ENCODE measurements at regions not wholly inside any gene's neighbourhood (a gene's known extent, or its start where the extent isn't known, plus 50 kb on each side); places are given as distances from the start of the nearest gene placed in this dataset.
A peak's percentile ranks its signal among the peaks of the same experiment; 100 is the strongest.

DNA sequence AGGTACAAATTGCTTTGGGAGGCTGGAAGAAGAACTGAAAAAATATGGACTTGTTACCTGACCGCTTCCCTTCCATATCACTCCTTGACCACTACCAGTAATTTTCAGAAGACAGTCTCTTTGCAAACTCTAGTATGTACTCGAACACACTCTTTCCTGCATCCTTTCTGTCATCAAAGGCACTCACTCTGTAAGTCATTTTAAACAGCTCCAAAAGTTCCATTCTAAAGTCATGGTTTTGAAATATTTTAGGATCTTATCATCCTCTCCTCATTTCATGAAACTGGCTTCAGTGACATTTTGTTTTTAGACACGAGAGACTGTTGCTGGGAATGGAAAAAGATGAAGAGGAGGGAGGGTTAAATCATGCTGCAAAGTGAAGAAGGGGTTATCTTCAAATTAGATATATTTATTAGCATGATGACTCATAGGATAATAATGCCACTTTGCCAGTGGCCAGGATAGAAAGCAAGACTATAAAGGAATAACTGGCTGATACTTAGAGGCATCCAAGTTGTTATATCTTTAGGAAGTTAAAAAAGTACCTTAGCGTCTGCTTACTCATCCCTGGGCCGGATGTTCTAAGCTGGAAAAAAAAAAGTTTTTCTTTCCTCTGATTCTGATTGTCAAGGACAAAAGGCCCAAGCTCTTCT lies 549.3 kb downstream of the METTL15 start:
- peak; percentile 37 for DNase-seq

DNA sequence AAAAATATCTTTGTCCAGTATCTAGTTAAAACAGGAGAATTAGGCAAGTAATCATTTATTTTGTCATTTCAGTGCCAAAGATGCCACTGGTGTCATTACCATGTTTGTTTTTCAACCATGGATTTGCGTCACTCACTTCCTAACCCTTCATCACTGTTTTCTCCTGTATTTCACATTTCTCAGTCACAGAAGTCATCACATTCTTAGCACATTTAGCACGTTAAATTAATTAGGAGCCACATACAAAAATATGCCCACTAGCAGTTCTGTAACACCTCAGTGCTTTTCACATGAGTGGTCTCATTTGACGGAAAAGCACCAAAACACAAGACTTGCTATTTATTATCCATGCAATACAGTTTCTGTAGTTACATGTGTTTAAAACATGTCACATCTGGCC lies 546.0 kb downstream of the METTL15 start:
- no peak for DNase-seq

DNA sequence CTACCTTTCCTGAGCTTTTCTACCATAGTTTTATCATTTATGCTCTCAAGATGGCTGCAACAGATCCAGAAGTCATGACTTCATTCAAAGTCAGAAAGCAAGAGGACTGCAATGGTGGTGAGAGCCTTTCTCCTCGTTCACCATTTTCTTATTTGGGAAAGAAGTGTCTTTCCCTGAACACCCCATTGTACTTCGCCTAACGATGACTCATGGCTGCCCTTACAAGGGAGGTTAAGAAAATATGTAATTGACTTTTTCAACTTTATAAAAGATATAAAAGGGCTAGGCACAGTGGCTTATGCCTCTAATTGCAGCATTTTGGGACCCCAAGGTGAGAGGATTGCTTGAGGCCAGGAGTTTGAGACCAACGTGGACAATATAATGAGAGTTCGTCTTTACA lies 541.7 kb downstream of the METTL15 start:
- DNase-seq, result peak; percentile 38

DNA sequence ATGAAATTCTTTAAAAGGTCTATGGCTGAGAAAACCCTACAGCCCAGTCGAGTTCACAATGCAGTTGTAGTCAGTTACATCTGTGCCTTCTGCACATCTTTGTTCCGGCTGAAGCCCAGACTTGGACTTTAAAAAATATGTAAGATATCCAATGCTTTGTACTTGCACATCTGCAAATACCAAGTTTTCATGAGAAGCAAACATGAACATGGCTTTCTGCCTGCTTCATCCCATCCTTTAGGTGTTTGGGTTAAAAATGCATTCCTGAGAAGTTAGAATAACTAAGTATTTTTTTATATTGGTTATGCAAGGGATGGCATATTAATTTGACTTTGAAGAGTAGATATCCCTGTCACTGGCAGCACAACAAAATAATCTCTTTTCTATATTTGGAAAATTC lies 528.4 kb downstream of the METTL15 start:
- no peak for DNase-seq

GRCh38 chr11:28636033-28636432 lies 527.8 kb downstream of the METTL15 start:
- no peak for DNase-seq

DNA sequence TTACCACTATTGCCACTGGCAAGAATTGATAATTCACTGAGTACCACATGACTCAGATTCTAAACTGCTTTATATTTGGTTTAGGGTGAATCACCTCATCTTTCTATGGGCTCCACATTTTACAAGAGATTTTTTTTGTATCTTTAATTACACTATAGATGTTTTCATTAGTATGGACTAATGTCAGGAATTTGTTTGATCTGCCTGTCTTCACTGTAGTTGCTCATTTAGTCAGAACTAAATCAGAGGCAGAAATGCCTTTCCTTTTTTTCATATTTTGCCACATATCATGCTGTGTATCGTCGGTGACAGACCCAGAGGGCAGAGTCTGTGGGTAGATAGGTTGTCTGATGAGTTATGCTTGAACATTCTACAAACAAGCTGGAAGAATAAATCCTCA lies 524.1 kb downstream of the METTL15 start:
- DNase-seq, result no peak

DNA sequence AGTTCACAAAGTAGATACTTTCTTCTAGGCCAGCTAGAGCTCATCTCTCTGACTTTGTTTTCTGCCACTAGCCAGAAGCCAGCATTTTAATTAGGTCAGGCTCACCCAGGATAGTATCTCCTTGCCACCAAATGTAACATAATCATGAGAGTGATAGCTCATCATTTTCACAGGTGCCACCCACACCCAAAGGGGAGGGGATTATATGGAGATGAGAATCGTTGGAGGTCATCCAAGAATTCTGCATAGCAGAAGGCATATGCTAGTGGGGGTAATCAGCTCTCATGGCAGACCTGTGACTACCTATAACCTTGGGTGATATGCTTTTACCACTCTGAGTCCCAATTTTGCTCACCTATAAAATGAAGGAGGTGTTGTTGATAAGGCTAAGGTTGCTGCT lies 523.0 kb downstream of the METTL15 start:
- no peak for DNase-seq

GRCh38 chr11:28629235-28629634 lies 521.0 kb downstream of the METTL15 start:
- no peak for DNase-seq

DNA sequence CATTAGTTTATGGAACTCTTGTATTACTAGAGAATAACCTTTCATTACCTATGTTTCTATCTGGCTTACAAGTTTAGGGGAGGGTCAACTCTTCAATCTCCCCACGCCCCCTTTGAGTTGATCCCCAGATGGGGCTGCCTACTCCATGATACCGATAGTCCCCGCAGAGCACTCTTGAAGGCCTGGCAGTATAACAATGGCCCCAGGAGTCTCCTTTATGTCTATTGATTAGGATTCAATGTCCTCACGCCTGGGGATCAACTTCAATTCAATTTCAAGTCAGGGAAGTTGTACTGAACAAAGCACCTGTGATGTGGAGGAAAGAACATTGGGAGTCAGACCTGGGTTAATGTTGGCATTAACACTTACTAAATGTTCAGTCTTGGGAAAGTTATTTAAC lies 520.2 kb downstream of the METTL15 start:
- no peak for DNase-seq

GRCh38 chr11:28627690-28628255 lies 519.6 kb downstream of the METTL15 start:
- DNase-seq, result no peak

DNA sequence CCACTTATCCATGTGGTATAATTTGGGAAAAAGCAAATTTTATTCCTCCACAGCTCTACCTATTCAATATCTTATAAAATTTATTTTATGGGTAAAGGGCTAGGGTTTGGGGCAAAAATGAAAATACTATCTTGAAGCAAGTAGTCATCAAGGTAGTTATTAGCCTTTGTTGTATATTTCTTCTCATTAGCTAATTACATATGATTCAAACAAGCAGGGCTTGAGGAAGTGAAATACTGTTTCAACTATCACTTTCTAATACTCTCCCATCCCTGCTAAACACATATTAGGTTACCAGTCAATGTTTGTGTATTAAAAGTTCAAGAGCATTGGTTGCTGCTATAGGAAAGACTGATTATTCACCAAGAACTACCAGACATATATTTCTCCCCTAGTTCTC lies 517.3 kb downstream of the METTL15 start:
- no peak for DNase-seq

DNA sequence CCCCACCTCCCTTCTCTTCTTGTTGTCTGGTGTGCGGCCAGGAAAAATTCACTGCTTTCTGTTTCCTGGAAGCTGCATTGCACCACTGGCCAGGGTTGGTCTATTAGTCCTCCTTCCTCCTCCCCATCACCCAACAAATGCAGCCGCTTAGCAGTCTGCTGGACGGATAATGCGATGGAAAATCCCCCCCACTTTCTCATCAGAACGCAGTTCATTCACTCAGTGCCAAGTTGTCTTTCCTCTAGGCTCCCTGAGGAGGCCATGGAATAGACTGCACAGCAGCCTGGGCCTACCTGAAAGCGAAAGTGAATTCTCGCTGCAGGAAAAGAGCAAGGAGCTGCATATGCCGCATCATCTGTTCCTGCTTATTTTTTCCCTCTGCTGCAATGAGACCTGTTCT lies 513.6 kb downstream of the METTL15 start:
- DNase-seq, result peak; percentile 85

DNA sequence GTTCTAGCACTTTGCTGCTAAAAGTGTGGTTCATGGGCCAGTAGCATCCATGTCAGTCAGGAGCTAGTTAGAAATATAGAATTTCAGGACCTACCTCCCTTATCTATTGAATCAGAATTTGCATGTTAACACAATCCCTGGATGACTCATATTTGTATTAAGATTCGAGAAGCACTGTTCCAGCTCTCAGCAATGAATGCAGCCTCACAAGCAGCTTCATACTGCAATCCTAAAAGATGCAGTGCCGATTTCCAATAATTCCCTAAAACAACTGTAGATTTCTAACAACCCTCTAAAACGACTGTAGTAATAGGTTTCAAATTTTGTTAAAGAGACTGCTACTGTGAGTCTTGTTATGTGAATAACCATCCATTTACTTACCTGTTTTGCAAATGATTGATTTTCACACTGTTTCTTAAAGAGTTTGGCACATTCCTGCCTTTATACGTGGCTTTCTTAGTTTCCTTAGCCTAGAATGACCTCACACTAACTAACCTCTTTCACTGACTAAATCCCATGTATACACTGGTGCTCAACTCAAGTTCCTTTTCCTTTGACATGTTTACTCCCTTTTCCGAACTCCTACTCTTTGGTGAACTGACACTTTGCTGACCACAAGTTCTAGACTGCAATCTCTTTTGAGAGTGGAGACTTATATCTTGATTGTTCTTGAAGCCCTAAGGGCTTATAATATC lies 511.8 kb downstream of the METTL15 start:
- peak; percentile 53 for DNase-seq

- peak; percentile 31 for DNase-seq
These were observed 510.2 kb downstream of the METTL15 start for GRCh38 chr11:28618416-28618815.

DNA sequence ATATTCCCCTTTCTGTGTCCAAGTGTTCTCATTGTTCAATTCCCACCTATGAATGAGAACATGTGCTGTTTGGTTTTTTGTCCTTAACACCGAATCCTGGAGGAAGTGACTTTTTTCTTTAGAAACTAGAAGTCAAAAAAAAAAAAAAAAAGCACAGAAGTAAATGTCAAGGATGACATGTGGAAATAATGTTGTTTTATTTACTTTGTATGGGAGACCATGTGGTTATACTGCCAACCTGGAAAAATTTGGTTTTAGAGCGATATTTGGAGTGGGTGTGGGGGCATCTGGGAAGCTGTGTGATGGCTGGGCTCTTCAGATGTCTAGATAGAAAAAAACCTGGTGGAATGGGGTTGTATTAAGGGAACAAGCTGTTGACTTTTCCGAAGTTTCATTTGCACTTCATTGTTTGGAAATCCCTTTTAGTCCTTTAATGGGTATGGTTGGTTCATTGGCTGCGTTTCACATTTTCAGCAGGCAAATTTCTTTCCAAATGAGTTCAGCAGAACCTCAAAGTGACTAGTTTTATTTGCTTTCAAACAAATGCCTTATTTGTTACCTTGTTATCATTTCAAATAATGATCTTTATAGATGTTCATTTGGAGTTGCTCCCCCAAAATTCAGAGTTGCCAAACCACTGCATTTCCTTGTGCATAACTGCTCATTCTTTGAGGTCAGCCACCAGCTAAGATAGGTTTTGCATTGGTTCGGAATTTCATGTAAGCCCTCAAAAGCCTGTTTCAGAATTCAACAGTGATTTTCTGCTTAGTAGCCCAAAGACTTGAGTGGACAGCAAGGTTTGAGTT lies 508.2 kb downstream of the METTL15 start:
- no peak for DNase-seq

DNA sequence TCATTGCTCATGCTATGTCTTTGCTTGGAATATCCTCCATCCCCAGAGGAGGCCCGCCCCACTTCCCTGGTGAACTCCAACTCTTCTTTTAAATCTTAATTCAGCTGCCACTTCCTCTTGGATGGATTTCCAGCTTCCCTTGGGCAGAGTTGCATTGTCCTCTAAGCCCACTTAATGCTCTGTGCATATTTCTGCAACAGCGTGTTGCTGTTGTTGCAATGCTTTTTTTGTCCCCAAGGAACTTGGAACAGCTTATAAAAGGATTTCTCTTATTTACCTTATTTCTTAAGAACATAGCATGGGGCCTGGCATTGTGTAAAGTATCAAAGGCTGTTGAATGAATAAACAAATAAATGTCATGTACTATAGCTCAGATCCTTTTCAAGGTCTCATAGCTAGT lies 507.4 kb downstream of the METTL15 start:
- DNase-seq, result no peak

DNA sequence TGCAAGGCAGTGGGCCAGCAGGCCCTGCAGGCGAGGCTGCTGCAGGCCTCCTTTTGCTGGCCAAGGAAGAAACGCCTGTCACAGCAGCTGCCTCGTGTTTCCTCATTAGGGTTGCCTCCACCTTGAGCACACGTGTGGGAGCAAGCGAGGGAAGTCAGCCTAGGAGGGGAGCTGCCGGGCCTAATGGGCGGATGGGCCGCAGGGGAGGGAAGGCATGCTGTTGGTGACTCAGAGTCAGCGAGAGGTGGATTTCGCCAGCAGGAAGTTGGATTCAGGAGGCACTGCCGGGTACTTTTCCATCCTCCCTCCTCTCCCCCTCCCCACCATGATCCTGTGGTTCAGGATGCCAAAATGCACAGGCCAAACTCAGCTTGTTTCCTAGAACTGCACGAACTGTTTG lies 498.7 kb downstream of the METTL15 start:
- peak; percentile 62 for DNase-seq

DNA sequence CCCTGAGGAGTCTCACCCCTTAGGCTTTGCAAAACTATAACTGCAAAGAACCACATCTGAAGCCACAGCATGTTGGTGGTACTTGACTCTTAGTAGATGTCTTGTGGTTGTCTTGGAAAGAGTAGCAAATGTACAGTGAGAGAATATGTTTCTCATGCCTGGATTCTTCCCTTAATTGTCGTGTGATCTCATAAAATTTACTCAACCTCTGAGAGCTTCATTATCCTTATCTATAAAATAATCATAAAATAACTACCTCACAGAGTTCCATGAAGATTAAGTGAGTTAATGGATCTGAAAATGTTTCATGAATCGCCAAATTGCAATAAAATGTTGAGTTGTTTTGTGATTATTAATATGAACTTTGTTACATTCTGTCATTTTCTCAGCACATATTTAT lies 491.5 kb downstream of the METTL15 start:
- DNase-seq, result no peak

DNA sequence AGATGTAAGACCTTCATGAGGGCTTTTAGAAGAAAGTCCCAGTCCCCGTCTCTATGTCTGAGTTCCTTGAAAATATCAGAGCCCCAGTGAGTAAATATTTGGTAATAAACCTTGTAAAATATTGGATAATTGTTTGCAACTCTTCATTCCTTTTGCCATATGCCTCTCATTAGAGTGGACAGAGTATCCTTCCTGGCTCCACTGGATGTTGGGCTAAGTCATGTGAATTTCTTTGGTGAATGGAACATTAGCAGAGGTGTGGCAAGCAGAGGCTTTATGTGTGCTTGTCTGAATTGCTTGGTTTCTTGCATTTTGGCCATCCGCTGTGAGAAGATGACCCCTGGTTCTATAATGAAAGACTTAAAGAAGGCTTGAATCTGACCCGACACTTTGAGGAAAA lies 490.3 kb downstream of the METTL15 start:
- no peak for DNase-seq

DNA sequence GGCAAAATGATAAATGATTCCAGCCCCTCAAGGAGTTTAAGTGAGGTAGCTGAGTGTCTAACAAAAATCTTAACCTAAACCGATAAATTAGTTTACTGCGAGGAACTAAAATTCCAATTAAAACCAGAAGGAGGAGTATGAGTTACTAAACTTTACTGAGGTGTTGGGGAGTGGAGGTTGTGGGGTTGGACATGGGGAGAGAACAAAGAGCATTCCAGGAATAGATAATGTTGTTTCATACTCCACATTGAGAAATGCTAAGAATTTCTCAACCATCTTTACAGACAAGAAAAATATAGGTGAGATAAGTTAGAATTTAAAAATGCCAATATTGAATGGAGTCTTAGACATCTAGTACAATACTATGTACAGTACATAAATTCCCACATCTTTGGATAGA lies 488.6 kb downstream of the METTL15 start:
- DNase-seq, result no peak

DNA sequence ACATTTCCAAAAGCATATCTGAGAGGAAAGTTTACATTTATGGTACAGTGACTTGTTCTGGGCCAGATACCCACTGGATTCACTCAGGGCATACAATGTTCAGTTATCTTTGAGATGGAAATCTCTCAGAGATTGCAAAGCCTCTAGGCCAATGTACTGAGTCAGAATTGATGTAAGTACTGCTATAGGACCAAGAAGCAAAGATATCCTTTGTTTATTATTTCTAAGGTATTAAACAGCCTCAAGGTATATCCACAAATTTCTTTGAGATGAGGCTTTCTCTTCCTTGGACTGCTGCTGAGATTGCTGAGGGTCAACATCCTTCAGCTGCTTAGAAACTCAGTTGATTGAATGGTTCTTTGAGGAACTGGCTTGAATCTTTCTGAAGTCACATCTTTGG lies 484.0 kb downstream of the METTL15 start:
- DNase-seq, result no peak

- DNase-seq, result no peak
These were observed 476.8 kb downstream of the METTL15 start for GRCh38 chr11:28584992-28585391.

DNA sequence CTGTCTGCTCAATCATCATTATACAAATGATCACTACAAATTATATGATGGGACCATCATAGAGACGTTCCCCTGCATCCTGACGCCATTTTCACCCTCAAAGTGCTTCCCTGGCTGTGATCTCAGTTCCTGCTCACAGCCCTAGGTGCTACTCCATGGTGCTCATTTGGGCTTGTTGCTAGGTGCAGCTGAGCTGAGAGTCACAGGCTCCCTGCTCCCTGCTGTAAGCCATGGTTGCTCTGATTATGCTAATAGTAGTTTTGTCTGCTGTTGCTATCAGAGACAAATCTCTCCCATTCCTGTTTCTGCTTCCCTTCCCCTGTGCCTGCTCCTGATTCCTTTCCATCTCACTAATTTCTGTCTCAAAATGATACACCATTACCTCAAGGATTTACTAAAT lies 474.3 kb downstream of the METTL15 start:
- no peak for DNase-seq
